ENCODE measurements at regions not wholly inside any gene's neighbourhood (a gene's known extent, or its start where the extent isn't known, plus 50 kb on each side); places are given as distances from the start of the nearest gene placed in this dataset.

DNA sequence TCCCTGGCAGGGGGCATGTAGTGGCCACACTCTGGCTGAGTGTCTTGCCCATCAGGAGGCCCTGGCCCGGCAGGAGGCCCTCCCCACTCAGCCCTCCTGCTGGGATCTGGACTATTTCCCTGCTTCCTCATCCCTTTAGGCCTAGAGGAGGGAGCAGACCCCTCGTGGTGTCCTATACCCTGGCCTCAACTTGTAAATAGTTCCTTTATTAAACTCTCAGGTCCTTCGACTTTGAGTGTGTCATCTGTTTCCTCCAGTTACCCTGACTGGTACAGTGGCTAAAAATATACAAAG, 166.7 kb upstream of the GLI2 start:
- Histone ChIP-seq H3K4me3 (ENCODE audit: low read length) (no peak overlapping the region), H4K20me1 (ENCODE audit: insufficient read depth, low read length) (no peaks in the 10 kb centered on the region), H3K9me2 (replicated peaks; ENCODE audit: insufficient read depth, low read length) (no peaks in the 10 kb centered on the region), H3K36me3 (replicated peaks; ENCODE audit: insufficient read depth, low read length) (no peaks in the 10 kb centered on the region), H3K27me3 (replicated peaks; ENCODE audit: insufficient read depth, low read length) (no peaks in the 10 kb centered on the region; the same call in 1 of the 2 replicates), H3K9ac (ENCODE audit: low read length) (no peak overlapping the region), H3K4me1 (ENCODE audit: low read length) (no peaks in the 10 kb centered on the region), H3F3A (ENCODE audit: insufficient read depth, low read length) (no peaks in the 10 kb centered on the region), H3K79me2 (ENCODE audit: low read length) (no peaks in the 10 kb centered on the region), H3K9me3 (replicated peaks; ENCODE audit: insufficient read depth, low read length) (no peaks in the 10 kb centered on the region), H3K27ac (ENCODE audit: low read length) (no peak overlapping the region), H3K4me2 (ENCODE audit: low read depth, low read length) (no peak overlapping the region), H2AFZ (ENCODE audit: low read length) (no peak overlapping the region)
- no peak for DNase-seq
- TF ChIP-seq EZH2phosphoT487 (IDR thresholded peaks at IDR 0.05; ENCODE audit: low read length) (no peak), EZH2 (optimal IDR thresholded peaks at IDR 0.05; ENCODE audit: low read depth, low read length) (no peak)

DNA sequence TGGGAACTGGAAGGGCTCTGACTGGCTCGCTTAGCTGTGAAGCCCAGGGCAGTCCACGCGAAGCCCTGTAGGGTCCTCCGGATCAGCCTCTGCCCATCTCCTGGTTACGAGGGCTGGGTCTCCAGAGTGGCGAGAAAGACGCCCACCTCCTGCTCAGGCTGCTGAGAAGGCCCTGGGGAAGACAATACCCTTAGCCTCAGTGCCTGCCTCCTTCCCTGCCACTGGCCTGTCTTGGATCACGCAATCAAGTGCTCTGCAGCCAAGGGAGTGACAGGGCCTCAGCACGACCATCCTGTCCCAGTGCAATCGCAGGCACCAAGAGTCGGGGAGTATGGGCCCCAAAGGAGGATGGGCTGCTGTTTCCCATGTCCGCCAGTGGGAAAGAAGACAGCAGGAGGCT, 165.7 kb upstream of the GLI2 start:
- Histone ChIP-seq H3K79me2 (ENCODE audit: low read length) (no peaks in the 10 kb centered on the region), H3K36me3 (replicated peaks; ENCODE audit: insufficient read depth, low read length) (no peaks in the 10 kb centered on the region), H3K4me2 (ENCODE audit: low read depth, low read length) (no peak overlapping the region), H3F3A (ENCODE audit: insufficient read depth, low read length) (no peaks in the 10 kb centered on the region), H3K4me3 (ENCODE audit: low read length) (no peak overlapping the region), H3K9me2 (replicated peaks; ENCODE audit: insufficient read depth, low read length) (no peaks in the 10 kb centered on the region), H3K27me3 (replicated peaks; ENCODE audit: insufficient read depth, low read length) (no peaks in the 10 kb centered on the region; the same call in 1 of the 2 replicates), H3K9me3 (replicated peaks; ENCODE audit: insufficient read depth, low read length) (no peaks in the 10 kb centered on the region), H3K4me1 (ENCODE audit: low read length) (no peaks in the 10 kb centered on the region), H4K20me1 (ENCODE audit: insufficient read depth, low read length) (no peaks in the 10 kb centered on the region), H2AFZ (ENCODE audit: low read length) (no peak overlapping the region), H3K27ac (ENCODE audit: low read length) (no peak overlapping the region), H3K9ac (ENCODE audit: low read length) (no peak overlapping the region)
- no peak for DNase-seq
- TF ChIP-seq EZH2 (optimal IDR thresholded peaks at IDR 0.05; ENCODE audit: low read depth, low read length) (no peak), EZH2phosphoT487 (IDR thresholded peaks at IDR 0.05; ENCODE audit: low read length) (no peak)
- TF ChIP-seq, protein P1, sequence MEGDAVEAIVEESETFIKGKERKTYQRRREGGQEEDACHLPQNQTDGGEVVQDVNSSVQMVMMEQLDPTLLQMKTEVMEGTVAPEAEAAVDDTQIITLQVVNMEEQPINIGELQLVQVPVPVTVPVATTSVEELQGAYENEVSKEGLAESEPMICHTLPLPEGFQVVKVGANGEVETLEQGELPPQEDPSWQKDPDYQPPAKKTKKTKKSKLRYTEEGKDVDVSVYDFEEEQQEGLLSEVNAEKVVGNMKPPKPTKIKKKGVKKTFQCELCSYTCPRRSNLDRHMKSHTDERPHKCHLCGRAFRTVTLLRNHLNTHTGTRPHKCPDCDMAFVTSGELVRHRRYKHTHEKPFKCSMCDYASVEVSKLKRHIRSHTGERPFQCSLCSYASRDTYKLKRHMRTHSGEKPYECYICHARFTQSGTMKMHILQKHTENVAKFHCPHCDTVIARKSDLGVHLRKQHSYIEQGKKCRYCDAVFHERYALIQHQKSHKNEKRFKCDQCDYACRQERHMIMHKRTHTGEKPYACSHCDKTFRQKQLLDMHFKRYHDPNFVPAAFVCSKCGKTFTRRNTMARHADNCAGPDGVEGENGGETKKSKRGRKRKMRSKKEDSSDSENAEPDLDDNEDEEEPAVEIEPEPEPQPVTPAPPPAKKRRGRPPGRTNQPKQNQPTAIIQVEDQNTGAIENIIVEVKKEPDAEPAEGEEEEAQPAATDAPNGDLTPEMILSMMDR (IDR thresholded peaks at IDR 0.05; ENCODE audit: low read length) = no peak

DNA sequence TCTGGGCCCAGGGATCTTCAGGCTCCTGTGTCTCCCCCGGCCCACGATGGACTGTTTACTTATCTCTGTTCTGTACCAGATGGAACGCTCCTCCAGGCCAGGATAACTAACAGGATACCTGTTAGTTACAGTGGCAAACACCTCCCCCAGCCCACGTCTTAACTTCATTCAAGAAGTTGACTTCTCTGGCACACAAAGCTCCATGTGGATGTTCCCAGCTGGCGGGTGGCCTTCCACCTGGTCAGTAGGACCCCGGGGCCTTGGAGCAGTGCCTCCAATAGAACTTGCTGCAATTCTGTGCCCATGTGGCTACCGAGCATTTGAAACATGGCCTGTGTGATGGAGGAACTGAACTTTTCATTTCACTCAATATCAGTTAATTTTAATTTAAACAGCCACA, 165.1 kb upstream of the GLI2 start:
- H3F3A ChIP-seq (ENCODE audit: insufficient read depth, low read length) = no peaks in the 10 kb centered on the region
- no peak overlapping the region for H3K27ac ChIP-seq (ENCODE audit: low read length)
- no peaks in the 10 kb centered on the region for H3K79me2 ChIP-seq (ENCODE audit: low read length)
- H3K4me3 ChIP-seq (ENCODE audit: low read length) = no peak overlapping the region
- H3K9me2 ChIP-seq (replicated peaks; ENCODE audit: insufficient read depth, low read length) = no peaks in the 10 kb centered on the region
- no peak overlapping the region for H3K4me2 ChIP-seq (ENCODE audit: low read depth, low read length)
- no peaks in the 10 kb centered on the region for H3K4me1 ChIP-seq (ENCODE audit: low read length)
- no peaks in the 10 kb centered on the region for H3K36me3 ChIP-seq (replicated peaks; ENCODE audit: insufficient read depth, low read length)
- no peaks in the 10 kb centered on the region; the same call in 1 of the 2 replicates for H3K27me3 ChIP-seq (replicated peaks; ENCODE audit: insufficient read depth, low read length)
- DNase-seq = no peak
- H4K20me1 ChIP-seq (ENCODE audit: insufficient read depth, low read length) = no peaks in the 10 kb centered on the region
- TF ChIP-seq EZH2 (optimal IDR thresholded peaks at IDR 0.05; ENCODE audit: low read depth, low read length) (no peak), EZH2phosphoT487 (IDR thresholded peaks at IDR 0.05; ENCODE audit: low read length) (no peak)
- TF ChIP-seq, protein P1 (IDR thresholded peaks at IDR 0.05; ENCODE audit: low read length) = no peak
- H3K9me3 ChIP-seq (replicated peaks; ENCODE audit: insufficient read depth, low read length) = no peaks in the 10 kb centered on the region
- H2AFZ ChIP-seq (ENCODE audit: low read length) = no peak overlapping the region
- H3K9ac ChIP-seq (ENCODE audit: low read length) = no peak overlapping the region

- Histone ChIP-seq H3K9ac (ENCODE audit: low read length) (no peak overlapping the region), H3F3A (ENCODE audit: insufficient read depth, low read length) (no peaks in the 10 kb centered on the region), H3K4me2 (ENCODE audit: low read depth, low read length) (no peak overlapping the region), H3K36me3 (replicated peaks; ENCODE audit: insufficient read depth, low read length) (no peaks in the 10 kb centered on the region), H3K4me3 (ENCODE audit: low read length) (no peak overlapping the region), H3K4me1 (ENCODE audit: low read length) (no peaks in the 10 kb centered on the region), H3K9me2 (replicated peaks; ENCODE audit: insufficient read depth, low read length) (no peaks in the 10 kb centered on the region), H2AFZ (ENCODE audit: low read length) (no peak overlapping the region), H4K20me1 (ENCODE audit: insufficient read depth, low read length) (no peaks in the 10 kb centered on the region), H3K27me3 (replicated peaks; ENCODE audit: insufficient read depth, low read length) (no peaks in the 10 kb centered on the region; the same call in 1 of the 2 replicates), H3K79me2 (ENCODE audit: low read length) (no peaks in the 10 kb centered on the region), H3K9me3 (replicated peaks; ENCODE audit: insufficient read depth, low read length) (no peaks in the 10 kb centered on the region), H3K27ac (ENCODE audit: low read length) (no peak overlapping the region)
- no peak for DNase-seq
- TF ChIP-seq EZH2phosphoT487 (IDR thresholded peaks at IDR 0.05; ENCODE audit: low read length) = no peak
- TF ChIP-seq, protein P1 (IDR thresholded peaks at IDR 0.05; ENCODE audit: low read length) = no peak
- no peak for TF ChIP-seq EZH2 (optimal IDR thresholded peaks at IDR 0.05; ENCODE audit: low read depth, low read length)
Measured at GRCh38 chr2:120571015-120571728, 164.5 kb upstream of the GLI2 start.

All from MM.1S (cell line).